Lung (tissue), 11 donors: ENCODE measurements at regions not wholly inside any gene's neighbourhood (a gene's known extent, or its start where the extent isn't known, plus 50 kb on each side); places are given as distances from the start of the nearest gene placed in this dataset.

ENCODE experiments used
- ATAC-seq: fragments of 200-7000 bp; cut with Tn5 transposase; one replicate; pipeline ENCODE4 v1.9.1; 2020; ENCODE audit warnings: moderate number of reproducible peaks; ENCODE audit not compliant: insufficient read depth, low FRiP score
- DNase-seq, 3 donors: peaks; one replicate each; pipeline ENCODE4 v3.0.0-alpha.2; 2013 to 2017
- H3K27ac ChIP-seq, 2 donors: one replicate each; pipeline ENCODE4 v1.5.1; 2013; ENCODE audit warnings: mild to moderate bottlenecking in 2 of 2, moderate library complexity in 2 of 2, control low read depth in 1 of 2, inconsistent platforms in 1 of 2, low read depth in 1 of 2, low read length in 1 of 2
- H3K27me3 ChIP-seq, 3 donors: one replicate each; pipeline ENCODE4 v1.5.1; 2013; ENCODE audit warnings: low read length in 2 of 3; ENCODE audit not compliant: control insufficient read depth in 3 of 3, insufficient read depth in 3 of 3
- H3K36me3 ChIP-seq, 4 donors: one replicate each; pipeline ENCODE4 v1.5.1; 2013; ENCODE audit warnings: low read length in 4 of 4, mild to moderate bottlenecking in 1 of 4, moderate library complexity in 1 of 4; ENCODE audit not compliant: control insufficient read depth in 4 of 4, insufficient read depth in 4 of 4
- H3K4me1 ChIP-seq, 5 donors: one replicate each; pipeline ENCODE4 v1.5.1; 2013; ENCODE audit warnings: low read length in 5 of 5, mild to moderate bottlenecking in 2 of 5, moderate library complexity in 1 of 5; ENCODE audit not compliant: control insufficient read depth in 5 of 5, insufficient read depth in 5 of 5
- H3K4me3 ChIP-seq: one replicate; pipeline ENCODE4 v1.5.1; 2013; ENCODE audit warnings: mild to moderate bottlenecking, control low read depth, moderate library complexity
- H3K9ac ChIP-seq, 2 donors: one replicate each; pipeline ENCODE4 v1.5.1; 2013; ENCODE audit warnings: low read length in 2 of 2, control low read depth in 1 of 2; ENCODE audit not compliant: insufficient read depth in 1 of 2
- H3K9me3 ChIP-seq, 4 donors: one replicate each; pipeline ENCODE4 v1.5.1; 2013; ENCODE audit warnings: low read length in 3 of 4, mild to moderate bottlenecking in 1 of 4, moderate library complexity in 1 of 4; ENCODE audit not compliant: control insufficient read depth in 4 of 4, insufficient read depth in 3 of 4
- WGBS, 2 donors: extraction: QIAGEN DNeasy Blood & Tissue Kit; methylation state at CpG; one replicate each; pipeline ENCODE4 v1.1.7; 2013; 5-methylcytosine and 5-hydroxymethylcytosine counted together
- TF ChIP-seq, protein P1 (sequence below): IDR thresholded peaks from 2 replicates; pipeline ENCODE4 v1.5.1; 2012; ENCODE audit warnings: mild to moderate bottlenecking; ENCODE audit errors: control extremely low read depth, extremely low read depth
- donor health status: control.
- donor health status: control.
- donor health status: Bipolar disorder and iron deficiency.
- donor health status: healthy.
- donor health status: DM: yes; HTN: yes; CAD: no.

DNA sequence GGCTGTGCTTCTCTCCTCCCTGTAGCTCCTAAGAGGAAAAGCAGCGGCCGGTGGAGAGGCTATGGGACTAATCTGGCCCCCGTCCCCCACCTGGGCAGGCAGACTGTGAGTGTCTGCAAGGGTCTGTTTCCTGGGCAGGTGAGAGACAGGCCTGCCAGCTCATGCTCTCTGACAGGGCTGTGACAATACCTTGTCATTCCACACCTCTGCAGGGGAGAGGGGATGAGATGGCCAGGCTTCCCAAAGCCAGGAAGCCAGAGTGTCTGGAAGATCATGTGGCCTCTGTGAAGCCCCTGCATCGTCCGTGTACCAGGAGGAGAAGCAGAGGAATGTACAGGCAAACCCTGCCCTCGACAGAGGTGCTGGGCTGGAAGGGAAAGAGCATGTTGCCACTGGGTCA lies 142.5 kb upstream of the GATA6 start:
- Histone ChIP-seq H3K9me3 (no peaks in the 10 kb centered on the region), H3K36me3 (no peaks in the 10 kb centered on the region), H3K27me3 (no peaks in the 10 kb centered on the region), H3K27ac (no peak overlapping the region), H3K4me1 (peaks cover 0 to 10% (median 0%) of the 10 kb centered on the region in 5 donors), H3K4me3 (no peak overlapping the region), H3K9ac (no peak overlapping the region)
- ATAC-seq (no peak), DNase-seq (no peak)
- TF ChIP-seq, protein P1, sequence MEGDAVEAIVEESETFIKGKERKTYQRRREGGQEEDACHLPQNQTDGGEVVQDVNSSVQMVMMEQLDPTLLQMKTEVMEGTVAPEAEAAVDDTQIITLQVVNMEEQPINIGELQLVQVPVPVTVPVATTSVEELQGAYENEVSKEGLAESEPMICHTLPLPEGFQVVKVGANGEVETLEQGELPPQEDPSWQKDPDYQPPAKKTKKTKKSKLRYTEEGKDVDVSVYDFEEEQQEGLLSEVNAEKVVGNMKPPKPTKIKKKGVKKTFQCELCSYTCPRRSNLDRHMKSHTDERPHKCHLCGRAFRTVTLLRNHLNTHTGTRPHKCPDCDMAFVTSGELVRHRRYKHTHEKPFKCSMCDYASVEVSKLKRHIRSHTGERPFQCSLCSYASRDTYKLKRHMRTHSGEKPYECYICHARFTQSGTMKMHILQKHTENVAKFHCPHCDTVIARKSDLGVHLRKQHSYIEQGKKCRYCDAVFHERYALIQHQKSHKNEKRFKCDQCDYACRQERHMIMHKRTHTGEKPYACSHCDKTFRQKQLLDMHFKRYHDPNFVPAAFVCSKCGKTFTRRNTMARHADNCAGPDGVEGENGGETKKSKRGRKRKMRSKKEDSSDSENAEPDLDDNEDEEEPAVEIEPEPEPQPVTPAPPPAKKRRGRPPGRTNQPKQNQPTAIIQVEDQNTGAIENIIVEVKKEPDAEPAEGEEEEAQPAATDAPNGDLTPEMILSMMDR, result no peak
- WGBS, 2 donors, result 79% methylated on average over 6 of the region's 6 CpGs

DNA sequence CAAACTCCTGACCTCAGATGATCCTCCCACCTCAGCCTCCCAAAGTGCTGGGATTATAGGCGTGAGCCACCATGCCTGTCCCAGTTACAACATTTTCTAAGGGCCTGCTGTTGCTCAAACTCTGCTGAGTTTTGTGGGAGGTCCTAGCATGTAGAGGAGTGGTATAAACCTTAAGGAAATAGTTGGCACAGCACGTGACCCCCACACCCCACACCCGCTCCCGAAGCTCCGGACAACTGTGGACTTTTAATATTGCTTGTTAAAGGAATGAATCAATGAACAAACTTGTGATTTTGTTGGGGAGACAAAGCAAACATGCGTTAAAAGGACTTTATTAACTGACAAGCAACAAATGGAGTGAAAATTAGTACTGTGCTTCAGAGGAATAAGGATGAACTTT lies 137.8 kb upstream of the GATA6 start:
- Histone ChIP-seq H3K4me1 (peaks cover 0 to 4% (median 0%) of the 10 kb centered on the region in 5 donors), H3K9ac (no peak overlapping the region), H3K36me3 (no peaks in the 10 kb centered on the region), H3K9me3 (no peaks in the 10 kb centered on the region), H3K4me3 (no peak overlapping the region), H3K27ac (no peak overlapping the region), H3K27me3 (no peaks in the 10 kb centered on the region)
- TF ChIP-seq, protein P1, result no peak
- ATAC-seq, result no peak
- DNase-seq, result peak; percentile 56 to 69 (median 64)
- 75 to 83% methylated on average over 6 of the region's 6 CpGs for WGBS, 2 donors

DNA sequence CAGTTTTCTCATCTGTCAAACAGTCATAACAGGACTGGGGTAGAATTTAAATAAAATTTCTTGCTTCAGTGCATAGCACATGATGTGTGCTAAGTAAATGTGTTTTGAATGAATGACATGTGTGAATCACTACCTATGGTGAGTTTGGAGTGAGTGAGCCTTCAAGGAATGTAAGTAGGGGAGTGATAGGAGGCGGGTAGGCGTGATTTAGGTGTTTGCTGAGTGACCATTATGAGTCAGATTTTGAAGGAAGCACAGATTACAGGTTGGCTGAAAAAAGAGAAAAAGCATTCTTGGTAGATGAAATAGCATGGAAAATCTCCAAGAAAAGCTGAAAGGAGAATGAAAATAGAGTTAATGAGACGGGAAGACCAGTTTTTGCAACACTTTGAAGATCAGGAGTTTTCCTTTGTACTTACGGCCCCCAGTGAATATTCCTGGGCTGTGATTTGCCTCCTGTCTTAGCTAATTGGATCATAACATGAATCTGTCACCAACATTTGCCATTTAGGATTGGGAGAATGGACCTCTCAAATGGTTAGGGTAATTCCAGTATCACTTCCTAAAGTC lies 136.9 kb upstream of the GATA6 start:
- Histone ChIP-seq H3K4me1 (peaks cover 0 to 4% (median 0%) of the 10 kb centered on the region in 5 donors), H3K27ac (no peak overlapping the region), H3K4me3 (no peak overlapping the region), H3K9me3 (no peaks in the 10 kb centered on the region), H3K27me3 (no peaks in the 10 kb centered on the region), H3K9ac (no peak overlapping the region), H3K36me3 (no peaks in the 10 kb centered on the region)
- DNase-seq, result peak in 1 of 3 donors; percentile 52
- 64 to 79% methylated on average over 4 of the region's 4 CpGs for WGBS, 2 donors
- TF ChIP-seq, protein P1, result no peak
- peak; percentile 75 for ATAC-seq

DNA sequence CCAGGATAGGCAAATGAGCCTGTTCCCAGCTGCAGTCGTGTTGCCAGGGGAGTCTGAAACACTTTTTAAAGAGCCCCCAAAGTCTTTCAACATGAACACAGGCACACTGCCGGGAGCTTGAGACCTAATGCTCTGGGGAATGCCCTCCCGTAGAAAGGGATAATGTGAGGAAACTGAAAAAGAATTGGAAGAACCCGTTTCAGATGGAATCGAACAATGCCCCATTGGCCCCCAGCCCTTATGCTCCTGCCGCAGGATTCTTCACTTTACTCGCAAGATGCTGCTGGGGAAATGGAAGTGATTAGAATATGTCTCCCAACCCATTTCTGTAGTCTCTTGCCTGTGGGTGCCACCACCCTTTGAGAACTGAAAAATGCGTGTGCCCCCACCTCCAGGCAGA lies 136.3 kb upstream of the GATA6 start:
- Histone ChIP-seq H3K27me3 (no peaks in the 10 kb centered on the region), H3K36me3 (no peaks in the 10 kb centered on the region), H3K4me3 (no peak overlapping the region), H3K9ac (no peak overlapping the region), H3K27ac (no peak overlapping the region), H3K9me3 (no peaks in the 10 kb centered on the region), H3K4me1 (peaks cover 0 to 4% (median 0%) of the 10 kb centered on the region in 5 donors)
- TF ChIP-seq, protein P1, result no peak
- no peak for ATAC-seq
- no peak for DNase-seq
- WGBS, 2 donors, result 86 to 87% methylated on average over 8 of the region's 8 CpGs
